Esophagus muscularis mucosa (tissue), 3 donors: ENCODE measurements at regions not wholly inside any gene's neighbourhood (a gene's known extent, or its start where the extent isn't known, plus 50 kb on each side); places are given as distances from the start of the nearest gene placed in this dataset.

Source experiments
- CTCF ChIP-seq, 3 experiments: fragments of 200-600 bp in 2 of 3; fragments of 450-650 bp in 1 of 3; sonication (generic) in 2 of 3; IDR thresholded peaks; one replicate each; pipeline ENCODE4 v1.5.1; 2017 to 2019; ENCODE audit warnings: antibody characterized with exemption in 3 of 3, mild to moderate bottlenecking in 2 of 3, moderate library complexity in 1 of 3
- POLR2AphosphoS5 ChIP-seq, 2 donors: sonication (generic); formaldehyde crosslinking; IDR thresholded peaks; one replicate each; pipeline ENCODE4 v1.6.1; 2017; ENCODE audit warnings: antibody characterized with exemption in 2 of 2

GRCh38 chr12:4041187-4041885 lies 168.1 kb upstream of the PARP11 start:
- TF ChIP-seq CTCF (IDR thresholded peaks at IDR 0.05) (no peak), POLR2AphosphoS5 (IDR thresholded peaks at IDR 0.05) (no peak)
